HCT116 (cell line): ENCODE measurements at regions not wholly inside any gene's neighbourhood (a gene's known extent, or its start where the extent isn't known, plus 50 kb on each side); places are given as distances from the start of the nearest gene placed in this dataset.

Source experiments
- ATAC-seq: fragments of 200-7000 bp; cut with Tn5 transposase; 2 replicates; pipeline ENCODE4 v1.9.1; 2020; ENCODE audit warnings: mild to moderate bottlenecking, moderate library complexity
- BruUV-seq: library from RNA; stranded (reverse); fragments of 400-500 nt; replicated peaks from 2 replicates; lab custom pipeline; 2021; lab: Mats Ljungman, UMichigan
- CTCF ChIA-PET: fragments of 300-600 bp; sonication (Branson Sonifier 250); formaldehyde crosslinking; loops from one replicate; lab custom pipeline; 2021; ENCODE audit warnings: antibody characterized with exemption; lab: Charles Lee
- POLR2A ChIA-PET: fragments of 300-600, 350-600 bp; sonication (Branson Sonifier 250); formaldehyde crosslinking; loops from one replicate; lab custom pipeline; 2021; ENCODE audit warnings: antibody characterized with exemption; lab: Charles Lee
- RAD21 ChIA-PET, 2 experiments: fragments of 300-600 bp; sonication (Branson Sonifier 250); formaldehyde crosslinking; loops; one replicate each; lab custom pipeline; 2023; ENCODE audit warnings: low total read pairs in 2 of 2; ENCODE audit not compliant: uncharacterized antibody in 2 of 2, unreplicated experiment in 2 of 2, low non-redundant PET in 1 of 2; lab: Charles Lee
- DNase-seq: peaks from one replicate; pipeline ENCODE4 v3.0.0-alpha.2; 2010; ENCODE audit warnings: low read depth, low spot score
- H2AFZ ChIP-seq: fragments of 200-600 bp; shearing (Covaris generic), sonication (generic); 2 replicates; pipeline ENCODE4 v1.6.1; 2017; ENCODE audit warnings: low read depth, mixed run types, mixed read lengths, antibody characterized with exemption, low read length; ENCODE audit not compliant: poor library complexity, severe bottlenecking
- H3K27ac ChIP-seq: 2 replicates; pipeline ENCODE4 v1.5.1; 2012; ENCODE audit warnings: low read depth, low read length
- H3K27me3 ChIP-seq: fragments of 200-600 bp; sonication (generic); 2 replicates; pipeline ENCODE4 v1.6.1; 2016; ENCODE audit warnings: mixed run types, low read length, mixed read lengths; ENCODE audit not compliant: insufficient read depth
- H3K36me3 ChIP-seq, 2 experiments: fragments of 200-500 bp in 1 of 2; fragments of 200-600 bp in 1 of 2; sonication (Bioruptor generic) in 1 of 2; sonication (generic) in 1 of 2; 2 replicates each; pipeline versions ENCODE4 v1.5.1 to v1.6.1; 2014 to 2016; ENCODE audit warnings: low read length in 2 of 2, inconsistent platforms in 1 of 2, mixed read lengths in 1 of 2, mixed run types in 1 of 2; ENCODE audit not compliant: insufficient read depth in 2 of 2, control insufficient read depth in 1 of 2
- H3K4me1 ChIP-seq, 2 experiments: fragments of 200-600 bp in 1 of 2; sonication (generic) in 1 of 2; 2 replicates each; pipeline versions ENCODE4 v1.5.1 to v1.6.1; 2012 to 2017; ENCODE audit warnings: low read length in 2 of 2, inconsistent platforms in 1 of 2, mild to moderate bottlenecking in 1 of 2, mixed read lengths in 1 of 2, mixed run types in 1 of 2, moderate library complexity in 1 of 2; ENCODE audit not compliant: insufficient read depth in 2 of 2, control insufficient read depth in 1 of 2
- H3K4me2 ChIP-seq: fragments of 200-600 bp; sonication (generic); 2 replicates; pipeline ENCODE4 v1.6.1; 2017; ENCODE audit warnings: mixed run types, low read length, mixed read lengths
- H3K4me3 ChIP-seq, 2 experiments: fragments of 200-600 bp in 1 of 2; sonication (generic) in 1 of 2; replicated peaks in 1 of 2; 2 replicates each; pipeline ENCODE4 v1.5.1; 2011 to 2016; ENCODE audit warnings: low read length in 2 of 2, control low read depth in 1 of 2, low read depth in 1 of 2, mild to moderate bottlenecking in 1 of 2, mixed read lengths in 1 of 2, mixed run types in 1 of 2
- H3K79me2 ChIP-seq: fragments of 200-600 bp; sonication (generic); 2 replicates; pipeline ENCODE4 v1.6.1; 2017; ENCODE audit warnings: mild to moderate bottlenecking, mixed run types, low read length, moderate library complexity, mixed read lengths; ENCODE audit not compliant: insufficient read depth
- H3K9ac ChIP-seq: fragments of 200-600 bp; sonication (generic); 2 replicates; pipeline ENCODE4 v1.6.1; 2016; ENCODE audit warnings: low read length, mixed read lengths
- H3K9me2 ChIP-seq: fragments of 200-600 bp; sonication (generic), shearing (Covaris generic); 2 replicates; pipeline ENCODE4 v1.6.1; 2017; ENCODE audit warnings: mixed run types, mild to moderate bottlenecking, moderate library complexity; ENCODE audit not compliant: insufficient read depth
- H3K9me3 ChIP-seq, 2 experiments: fragments of 200-500 bp in 1 of 2; fragments of 200-600 bp in 1 of 2; sonication (Bioruptor generic) in 1 of 2; sonication (generic) in 1 of 2; 2 replicates each; pipeline ENCODE4 v1.6.1; 2014 to 2017; ENCODE audit warnings: low read length in 2 of 2, mixed read lengths in 2 of 2, inconsistent platforms in 1 of 2, low read depth in 1 of 2, mild to moderate bottlenecking in 1 of 2, mixed run types in 1 of 2, moderate library complexity in 1 of 2; ENCODE audit not compliant: control insufficient read depth in 1 of 2, insufficient read depth in 1 of 2
- H4K20me1 ChIP-seq: fragments of 200-600 bp; sonication (generic), shearing (Covaris generic); 2 replicates; pipeline ENCODE4 v1.6.1; 2017; ENCODE audit warnings: mixed run types, mild to moderate bottlenecking, moderate library complexity; ENCODE audit not compliant: insufficient read depth
- EZH2phosphoT487 ChIP-seq: fragments of 200-600 bp; IDR thresholded peaks from 2 replicates; pipeline ENCODE4 v1.6.1; 2018; ENCODE audit warnings: antibody characterized with exemption, borderline replicate concordance
- POLR2A ChIP-seq: IDR thresholded peaks from 2 replicates; pipeline ENCODE4 v1.7.0; 2011; ENCODE audit warnings: borderline replicate concordance; ENCODE audit not compliant: insufficient read depth, insufficient read length; ENCODE audit errors: extremely low read depth
- ZBTB33 ChIP-seq: IDR thresholded peaks from 2 replicates; pipeline ENCODE4 v1.6.1; 2011; ENCODE audit warnings: mild to moderate bottlenecking, low read length, moderate library complexity; ENCODE audit not compliant: insufficient replicate concordance; ENCODE audit errors: extremely low read depth
- intact Hi-C: fragments of 100-400 bp; cut with micrococcal nuclease; formaldehyde crosslinking; loops from 2 replicates; pipeline ENCODE4 v1.10.0; 2022

DNA sequence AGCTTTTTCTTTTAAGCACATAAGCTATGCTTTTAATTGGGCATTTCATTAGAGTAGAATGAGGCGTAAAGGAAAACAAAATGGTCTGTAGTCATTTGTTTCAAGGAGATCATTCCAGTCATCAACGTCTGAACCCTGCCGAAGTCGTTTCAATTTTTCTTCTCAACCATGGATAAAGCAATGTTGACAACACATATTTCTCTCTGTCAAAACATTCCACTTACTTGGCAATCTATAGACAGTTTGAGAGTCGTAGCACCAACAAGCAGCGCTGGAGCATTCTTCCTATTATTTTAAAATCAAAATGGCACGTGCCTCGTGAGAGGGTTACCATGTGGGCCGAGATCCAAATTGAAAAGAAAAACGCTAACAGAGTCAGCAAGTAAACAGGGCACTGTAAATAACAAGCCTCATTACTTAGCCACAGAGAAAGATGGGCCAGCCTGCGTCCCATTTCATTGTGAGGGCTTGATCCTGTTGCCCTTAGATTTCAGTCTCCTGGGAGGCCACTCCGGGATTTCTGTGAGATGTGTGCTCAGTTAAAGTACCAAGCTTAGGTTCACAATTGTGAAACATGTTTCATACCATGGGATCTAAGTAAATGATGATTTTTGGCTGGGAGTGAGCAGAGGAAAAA lies 422.9 kb downstream of the DTWD2 start:
- no peaks in the 10 kb centered on the region for H3K36me3 ChIP-seq
- no peaks in the 10 kb centered on the region for H3K79me2 ChIP-seq
- CTCF ChIA-PET = no interaction called here
- intact Hi-C loops = no loop called here
- no peak overlapping the region for H3K4me2 ChIP-seq
- no peak overlapping the region for H2AFZ ChIP-seq
- H3K27ac ChIP-seq = no peak overlapping the region
- no peaks in the 10 kb centered on the region for H3K4me1 ChIP-seq
- no peak for DNase-seq
- no peak overlapping the region for H3K4me3 ChIP-seq
- H3K9me3 ChIP-seq = no peaks in the 10 kb centered on the region
- no TSS peak for BruUV-seq
- no peaks in the 10 kb centered on the region for H3K27me3 ChIP-seq
- RAD21 ChIA-PET = interaction anchor here in 1 of 2 experiments (0.5 kb wide), 1 partner anchor 128 kb away, joined by 3 read pairs; no protein-coding TSS in a partner anchor
- POLR2A ChIA-PET = no interaction called here
- TF ChIP-seq EZH2phosphoT487 = no peak
- ATAC-seq = no peak
- no peaks in the 10 kb centered on the region for H4K20me1 ChIP-seq
- H3K9me2 ChIP-seq = no peaks in the 10 kb centered on the region
- no peak overlapping the region for H3K9ac ChIP-seq

DNA sequence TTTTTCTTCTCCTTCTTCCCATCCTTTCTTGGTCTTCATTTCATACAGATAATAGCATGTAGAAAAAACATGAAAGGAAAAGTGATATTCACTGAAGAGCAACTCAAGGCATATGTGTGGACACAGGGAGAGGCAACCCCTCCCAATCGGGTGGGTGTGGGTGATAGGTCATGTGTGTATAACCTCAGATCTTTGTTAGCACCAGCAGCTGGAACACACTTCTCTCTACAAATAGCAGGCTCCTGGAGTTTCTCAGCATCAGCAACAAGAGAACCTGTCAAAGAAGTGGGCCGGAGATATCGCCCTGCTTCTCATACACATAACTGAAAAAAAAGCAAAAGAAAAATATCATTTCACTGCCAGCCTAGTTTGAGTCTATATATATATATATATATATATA lies 426.4 kb downstream of the DTWD2 start:
- no peaks in the 10 kb centered on the region for H3K9me2 ChIP-seq
- POLR2A ChIA-PET = no interaction called here
- no peaks in the 10 kb centered on the region for H3K4me1 ChIP-seq
- no peaks in the 10 kb centered on the region for H3K79me2 ChIP-seq
- no peaks in the 10 kb centered on the region for H3K9me3 ChIP-seq
- DNase-seq (no peak), ATAC-seq (no peak)
- H3K27me3 ChIP-seq = no peaks in the 10 kb centered on the region
- no peak overlapping the region for H3K4me2 ChIP-seq
- CTCF ChIA-PET = no interaction called here
- H3K9ac ChIP-seq = no peak overlapping the region
- RAD21 ChIA-PET = no interaction called here
- no TSS peak for BruUV-seq
- intact Hi-C loops = no loop called here
- no peak overlapping the region for H2AFZ ChIP-seq
- TF ChIP-seq POLR2A = no peak
- no peak for TF ChIP-seq ZBTB33
- no peaks in the 10 kb centered on the region for H3K36me3 ChIP-seq
- no peaks in the 10 kb centered on the region for H4K20me1 ChIP-seq
- H3K27ac ChIP-seq = no peak overlapping the region
- no peak overlapping the region for H3K4me3 ChIP-seq
